Nephron progenitor cell (in vitro differentiated cells): ENCODE measurements at regions not wholly inside any gene's neighbourhood (a gene's known extent, or its start where the extent isn't known, plus 50 kb on each side); places are given as distances from the start of the nearest gene placed in this dataset.

Experiments used
- DNase-seq: peaks from one replicate; pipeline ENCODE4 v3.0.0; 2021
- H3K27ac Mint-ChIP-seq: 2 replicates; pipeline ENCODE4 v1.8.0; 2021; ENCODE audit warnings: mild to moderate bottlenecking, moderate library complexity, mixed read lengths
- H3K27me3 Mint-ChIP-seq: 2 replicates; pipeline ENCODE4 v1.8.0; 2021; ENCODE audit warnings: mild to moderate bottlenecking, low read depth, mixed read lengths; ENCODE audit not compliant: poor library complexity
- H3K36me3 Mint-ChIP-seq: 2 replicates; pipeline ENCODE4 v1.8.0; 2021; ENCODE audit warnings: low read depth, mixed read lengths
- H3K4me1 Mint-ChIP-seq: 2 replicates; pipeline ENCODE4 v1.8.0; 2021; ENCODE audit warnings: mixed read lengths
- H3K4me3 Mint-ChIP-seq: 2 replicates; pipeline ENCODE4 v1.8.0; 2021; ENCODE audit warnings: mild to moderate bottlenecking, moderate library complexity, mixed read lengths
- H3K9me3 Mint-ChIP-seq: 2 replicates; pipeline ENCODE4 v1.8.0; 2021; ENCODE audit warnings: mild to moderate bottlenecking, moderate library complexity, mixed read lengths
- TF ChIP-seq, protein P1 (sequence below): fragments of 200-600 bp; sonication (generic); IDR thresholded peaks from 2 replicates; pipeline ENCODE4 v1.5.0; 2021; ENCODE audit warnings: antibody characterized with exemption

DNA sequence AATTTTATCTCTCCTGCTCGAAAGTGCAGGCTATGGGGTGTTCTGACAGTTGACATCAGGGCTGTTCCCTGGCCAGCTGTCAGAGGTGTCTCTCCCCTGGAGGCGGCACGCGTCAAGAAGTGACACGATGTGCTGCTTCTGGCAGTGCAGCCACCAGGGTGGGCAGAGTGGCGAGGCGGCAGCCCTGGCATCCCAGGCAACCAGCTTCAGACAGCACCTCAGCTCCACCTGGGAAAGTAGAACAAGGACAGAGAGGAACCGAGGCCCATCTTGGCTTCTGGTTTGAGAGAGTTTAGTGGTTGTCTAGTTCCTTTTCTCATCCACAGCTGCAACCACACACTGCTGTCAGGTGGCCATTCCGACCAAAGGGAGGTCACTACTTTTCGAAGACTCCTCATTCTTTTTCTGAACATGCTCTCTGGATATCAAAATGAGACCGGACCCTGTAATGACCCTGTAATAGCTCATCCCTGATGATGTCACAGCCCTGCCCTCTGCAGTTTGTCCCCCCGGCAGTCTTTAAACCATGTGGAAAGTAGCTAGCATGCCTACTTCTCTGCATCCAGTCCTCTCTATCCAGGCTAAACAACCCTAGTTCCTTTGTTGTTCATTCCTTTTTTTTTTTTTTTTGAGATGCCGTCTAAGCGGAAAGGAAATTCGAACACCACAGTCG, 381.0 kb upstream of the NRP1 start:
- H3K36me3 Mint-ChIP-seq: peaks cover 6% of the 10 kb centered on the region
- H3K27ac Mint-ChIP-seq: no peak overlapping the region

DNA sequence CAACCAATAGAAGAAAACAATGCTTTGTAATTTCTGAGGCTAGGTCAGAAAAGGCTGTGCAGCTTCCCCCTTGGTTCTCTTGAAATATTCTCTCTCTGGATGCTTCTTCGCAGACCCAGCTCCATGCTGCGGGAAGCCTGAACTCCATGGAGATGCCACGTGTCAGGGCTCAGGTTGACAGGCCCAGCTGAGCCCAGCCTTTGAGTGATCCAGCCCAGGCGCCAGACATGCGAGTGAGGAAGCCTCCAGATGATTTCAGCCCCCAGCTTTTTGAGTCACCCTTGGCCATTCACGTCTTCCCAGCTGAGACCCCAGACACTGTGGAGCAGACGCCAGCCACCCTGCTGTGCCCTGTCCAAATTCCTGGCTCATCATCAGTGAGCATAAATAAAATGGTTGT, 378.4 kb upstream of the NRP1 start:
- Mint-ChIP-seq H3K27ac (no peak overlapping the region), H3K4me3 (no peak overlapping the region), H3K9me3 (no peaks in the 10 kb centered on the region), H3K27me3 (no peaks in the 10 kb centered on the region), H3K4me1 (peaks cover 32% of the 10 kb centered on the region), H3K36me3 (no peaks in the 10 kb centered on the region)
- no peak for DNase-seq
- TF ChIP-seq, protein P1, sequence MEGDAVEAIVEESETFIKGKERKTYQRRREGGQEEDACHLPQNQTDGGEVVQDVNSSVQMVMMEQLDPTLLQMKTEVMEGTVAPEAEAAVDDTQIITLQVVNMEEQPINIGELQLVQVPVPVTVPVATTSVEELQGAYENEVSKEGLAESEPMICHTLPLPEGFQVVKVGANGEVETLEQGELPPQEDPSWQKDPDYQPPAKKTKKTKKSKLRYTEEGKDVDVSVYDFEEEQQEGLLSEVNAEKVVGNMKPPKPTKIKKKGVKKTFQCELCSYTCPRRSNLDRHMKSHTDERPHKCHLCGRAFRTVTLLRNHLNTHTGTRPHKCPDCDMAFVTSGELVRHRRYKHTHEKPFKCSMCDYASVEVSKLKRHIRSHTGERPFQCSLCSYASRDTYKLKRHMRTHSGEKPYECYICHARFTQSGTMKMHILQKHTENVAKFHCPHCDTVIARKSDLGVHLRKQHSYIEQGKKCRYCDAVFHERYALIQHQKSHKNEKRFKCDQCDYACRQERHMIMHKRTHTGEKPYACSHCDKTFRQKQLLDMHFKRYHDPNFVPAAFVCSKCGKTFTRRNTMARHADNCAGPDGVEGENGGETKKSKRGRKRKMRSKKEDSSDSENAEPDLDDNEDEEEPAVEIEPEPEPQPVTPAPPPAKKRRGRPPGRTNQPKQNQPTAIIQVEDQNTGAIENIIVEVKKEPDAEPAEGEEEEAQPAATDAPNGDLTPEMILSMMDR: no peak

More for the DNA sequence above, 381.0 kb upstream of the NRP1 start:
- Mint-ChIP-seq H3K4me1 (peaks cover 18% of the 10 kb centered on the region), H3K4me3 (no peak overlapping the region), H3K27me3 (no peaks in the 10 kb centered on the region), H3K9me3 (peaks cover 16% of the 10 kb centered on the region)
- TF ChIP-seq, protein P1: no peak
- DNase-seq: no peak

DNA sequence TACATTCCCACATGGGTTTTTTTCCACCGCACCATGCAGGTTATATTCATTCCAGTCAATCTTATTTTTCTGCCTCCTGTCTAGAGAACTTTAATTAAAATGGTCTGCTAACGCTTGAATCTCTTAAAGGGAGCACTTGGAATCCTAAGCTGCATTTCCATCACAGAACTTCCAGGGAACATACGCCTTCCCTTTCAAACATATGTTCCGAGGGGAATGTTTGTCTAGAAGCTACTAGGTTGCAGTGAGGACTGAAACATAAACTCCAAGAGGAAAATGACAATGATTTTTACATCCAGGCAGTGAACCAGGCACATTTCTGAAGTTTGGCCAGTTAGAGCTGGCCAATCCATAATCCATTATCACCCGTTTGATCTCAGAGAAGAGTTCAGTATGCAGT, 375.5 kb upstream of the NRP1 start:
- Mint-ChIP-seq H3K27ac (no peak overlapping the region), H3K36me3 (no peaks in the 10 kb centered on the region), H3K9me3 (no peaks in the 10 kb centered on the region), H3K27me3 (no peaks in the 10 kb centered on the region), H3K4me1 (peaks cover 20% of the 10 kb centered on the region), H3K4me3 (no peak overlapping the region)
- TF ChIP-seq, protein P1: no peak
- DNase-seq: no peak

DNA sequence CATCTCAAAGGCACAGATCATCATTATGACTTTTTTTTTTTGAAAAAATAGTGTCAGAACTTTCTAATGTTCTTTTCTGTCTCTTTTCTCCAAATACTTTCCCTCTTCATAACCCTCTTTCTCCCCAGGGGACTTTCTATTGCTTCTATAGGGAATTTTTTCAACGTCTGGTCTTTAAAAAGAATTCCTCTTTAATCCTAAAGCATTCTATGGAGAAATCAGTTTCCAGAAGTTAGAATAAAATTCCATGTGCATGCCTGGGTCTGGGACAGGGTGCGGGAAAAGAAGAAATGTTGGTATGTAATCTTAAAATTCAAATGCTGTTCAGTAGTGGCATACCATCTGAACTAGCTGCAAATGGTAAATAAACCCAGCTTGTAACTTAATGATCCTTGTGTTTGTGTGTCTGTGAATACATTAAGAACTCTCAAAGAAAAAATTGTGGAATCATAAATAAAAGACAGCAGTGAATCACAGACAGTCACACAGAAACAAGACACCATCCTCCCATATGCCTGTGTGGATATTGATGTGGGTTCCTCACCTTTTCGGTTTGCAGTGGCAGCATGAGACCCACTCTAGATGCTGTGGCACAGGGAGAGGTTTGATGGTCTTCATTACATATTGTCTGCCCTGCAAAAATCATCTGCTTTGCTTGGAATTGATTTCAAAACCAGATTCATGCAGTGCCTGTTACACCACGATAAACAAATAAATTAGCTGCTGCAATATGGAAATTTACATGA, 374.7 kb upstream of the NRP1 start:
- TF ChIP-seq, protein P1: no peak
- H3K4me3 Mint-ChIP-seq: no peak overlapping the region
- H3K27ac Mint-ChIP-seq: no peak overlapping the region
- DNase-seq: no peak
- peaks cover 17% of the 10 kb centered on the region for H3K4me1 Mint-ChIP-seq
- no peaks in the 10 kb centered on the region for H3K36me3 Mint-ChIP-seq
- no peaks in the 10 kb centered on the region for H3K9me3 Mint-ChIP-seq
- H3K27me3 Mint-ChIP-seq: no peaks in the 10 kb centered on the region

DNA sequence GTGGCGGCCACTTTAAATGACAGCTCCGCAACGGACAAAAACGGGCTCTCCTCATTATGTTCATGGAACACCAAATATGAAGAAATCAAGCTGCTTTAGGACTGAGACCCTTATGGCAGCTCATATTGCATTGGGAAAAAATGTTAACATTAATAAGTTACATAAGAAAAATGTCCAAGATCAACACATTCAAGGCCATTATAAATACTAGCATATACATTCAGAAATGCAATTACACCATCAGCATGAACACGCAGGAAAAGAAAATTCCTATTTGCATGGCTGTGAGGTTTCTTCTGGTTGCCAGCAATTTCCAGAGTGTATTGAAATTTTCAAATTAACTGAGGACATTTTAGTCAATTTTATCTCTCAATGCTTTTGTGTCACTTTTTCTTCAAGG, 374.1 kb upstream of the NRP1 start:
- no peak overlapping the region for H3K27ac Mint-ChIP-seq

More for the DNA sequence above, 374.1 kb upstream of the NRP1 start:
- Mint-ChIP-seq H3K9me3 (no peaks in the 10 kb centered on the region), H3K4me3 (no peak overlapping the region), H3K27me3 (no peaks in the 10 kb centered on the region), H3K4me1 (peaks cover 23% of the 10 kb centered on the region), H3K36me3 (no peaks in the 10 kb centered on the region)
- DNase-seq: no peak
- TF ChIP-seq, protein P1: no peak
